ENCODE measurements at regions not wholly inside any gene's neighbourhood (a gene's known extent, or its start where the extent isn't known, plus 50 kb on each side); places are given as distances from the start of the nearest gene placed in this dataset.
"Not testable (repeated sequence)": the region's sequence is repeated elsewhere in the genome, so short reads cannot be mapped to it uniquely, and the experiment has no call there.

DNA sequence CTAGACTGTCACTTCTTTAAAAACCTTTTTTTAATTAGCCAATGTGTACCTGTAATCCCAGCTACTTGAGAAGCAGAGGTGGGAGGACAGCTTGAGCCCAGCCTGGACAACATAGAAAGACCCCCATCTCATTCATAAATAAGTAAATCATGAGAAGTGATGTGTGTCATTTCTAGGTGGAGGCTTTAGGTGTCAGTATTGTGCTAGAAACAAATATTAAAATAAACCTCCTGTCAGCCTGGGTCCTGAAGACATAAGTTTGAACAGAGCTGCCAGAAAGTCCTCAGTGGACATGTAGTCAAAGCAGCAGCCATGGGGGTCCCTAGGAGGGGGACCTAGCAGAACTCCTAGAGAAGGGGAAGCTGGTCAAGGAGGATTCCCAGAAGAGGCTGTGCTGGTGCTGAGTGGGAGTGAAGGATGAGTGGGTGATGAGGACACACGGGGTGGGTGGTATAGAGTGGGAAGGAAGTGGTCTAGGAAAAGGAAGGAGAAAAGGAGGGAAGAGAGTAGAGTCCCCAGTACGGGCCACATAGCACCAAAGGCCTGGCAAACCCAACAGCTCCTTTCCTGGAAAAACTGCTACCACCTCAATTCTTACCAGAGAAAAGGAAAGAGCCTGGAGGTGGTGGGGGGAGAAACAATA, 316.6 kb upstream of the NCKAP5 start:
- Histone ChIP-seq H3K36me3 (ENCODE audit: control insufficient read depth in 1 of 2, insufficient read depth in 2 of 2, low read length in 2 of 2) (no peaks in the 10 kb centered on the region), H3K4me3 (ENCODE audit: low read depth in 1 of 2, low read length in 2 of 2) (no peak overlapping the region), H3K4me1 (ENCODE audit: control insufficient read depth in 1 of 2, insufficient read depth in 2 of 2, low read length in 2 of 2) (peaks cover 0 to 10% of the 10 kb centered on the region in 2 donors), H3K9ac (ENCODE audit: low read depth in 1 of 2, low read length in 2 of 2) (no peak overlapping the region), H3K27ac (ENCODE audit: low read depth, low read length) (no peak overlapping the region), H3K27me3 (ENCODE audit: control insufficient read depth in 1 of 2, insufficient read depth in 2 of 2, low read length in 2 of 2) (no peaks in the 10 kb centered on the region), H3K9me3 (ENCODE audit: control insufficient read depth in 1 of 2, low read length in 2 of 2) (no peaks in the 10 kb centered on the region)

DNA sequence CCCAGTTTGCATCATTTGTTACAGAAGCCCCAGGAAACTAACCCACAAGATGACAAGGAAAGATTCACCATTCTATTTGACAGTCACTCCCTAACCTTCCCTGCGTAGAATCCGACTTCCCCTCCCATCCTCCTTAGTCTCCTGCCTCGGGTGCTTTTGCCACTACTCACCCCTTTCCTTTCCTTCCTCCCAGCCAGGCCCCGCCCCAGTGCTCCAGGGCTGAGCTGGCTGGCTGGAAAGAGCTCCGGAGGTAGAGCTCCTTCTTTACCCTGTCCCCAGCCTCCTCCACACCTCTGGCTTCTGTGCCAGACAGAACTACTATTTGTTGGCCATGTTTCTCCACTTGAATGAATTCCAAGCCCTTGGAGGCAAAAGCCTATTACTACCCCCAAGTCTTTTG, 317.6 kb upstream of the NCKAP5 start:
- Histone ChIP-seq H3K9ac (ENCODE audit: low read depth in 1 of 2, low read length in 2 of 2) (no peak overlapping the region), H3K4me3 (ENCODE audit: low read depth in 1 of 2, low read length in 2 of 2) (no peak overlapping the region), H3K9me3 (ENCODE audit: control insufficient read depth in 1 of 2, low read length in 2 of 2) (no peaks in the 10 kb centered on the region), H3K36me3 (ENCODE audit: control insufficient read depth in 1 of 2, insufficient read depth in 2 of 2, low read length in 2 of 2) (no peaks in the 10 kb centered on the region), H3K4me1 (ENCODE audit: control insufficient read depth in 1 of 2, insufficient read depth in 2 of 2, low read length in 2 of 2) (peaks cover 0 to 10% of the 10 kb centered on the region in 2 donors), H3K27me3 (ENCODE audit: control insufficient read depth in 1 of 2, insufficient read depth in 2 of 2, low read length in 2 of 2) (no peaks in the 10 kb centered on the region), H3K27ac (ENCODE audit: low read depth, low read length) (no peak overlapping the region)

DNA sequence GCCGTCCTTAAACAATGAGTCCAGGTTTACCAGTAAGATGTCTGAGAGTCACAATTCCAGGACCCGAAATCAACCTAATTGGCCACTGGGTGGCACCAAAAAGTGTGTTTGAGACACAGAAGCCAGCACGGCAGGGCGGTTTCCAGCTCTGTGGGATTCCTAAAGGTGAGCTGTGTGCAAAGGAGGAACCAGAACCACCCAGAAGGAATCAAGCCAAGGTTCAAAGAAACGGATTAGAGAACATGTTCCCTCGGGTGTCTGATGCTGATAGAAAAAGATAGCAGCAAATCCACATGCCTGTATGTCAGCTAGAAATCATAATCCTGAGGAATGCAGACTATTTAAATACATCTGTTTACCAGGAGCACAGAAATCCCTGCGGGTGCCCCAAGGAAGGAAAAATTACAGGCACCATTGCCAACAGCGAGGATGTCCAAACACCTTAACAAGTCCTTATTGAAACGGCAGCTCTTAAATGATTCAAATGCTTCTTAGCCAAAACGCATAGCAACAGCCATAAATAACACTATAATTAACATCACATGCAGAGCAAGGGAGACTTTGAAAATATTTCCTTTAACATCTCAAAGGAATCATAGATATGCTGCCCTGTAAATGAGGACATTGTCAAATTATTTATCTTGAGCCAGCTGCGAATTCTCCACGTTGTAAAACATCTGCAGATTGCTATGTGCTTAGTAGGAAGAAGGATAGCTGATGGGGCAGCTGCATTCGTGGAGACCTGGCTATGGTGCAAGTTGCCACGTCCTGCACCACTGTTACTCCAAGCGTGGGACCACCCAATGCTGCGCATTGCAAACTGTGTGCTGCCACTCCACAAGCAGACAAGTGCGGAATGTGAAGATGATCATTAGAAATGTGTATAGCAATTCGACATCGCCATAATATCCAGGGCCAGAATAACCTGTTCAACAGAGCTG, 318.7 kb upstream of the NCKAP5 start:
- no peaks in the 10 kb centered on the region for H3K9me3 ChIP-seq (ENCODE audit: control insufficient read depth in 1 of 2, low read length in 2 of 2)
- H3K36me3 ChIP-seq (ENCODE audit: control insufficient read depth in 1 of 2, insufficient read depth in 2 of 2, low read length in 2 of 2) = no peaks in the 10 kb centered on the region
- H3K9ac ChIP-seq (ENCODE audit: low read depth in 1 of 2, low read length in 2 of 2) = no peak overlapping the region
- no peak overlapping the region for H3K4me3 ChIP-seq (ENCODE audit: low read depth in 1 of 2, low read length in 2 of 2)
- H3K27ac ChIP-seq (ENCODE audit: low read depth, low read length) = no peak overlapping the region
- peaks cover 0 to 10% of the 10 kb centered on the region in 2 donors for H3K4me1 ChIP-seq (ENCODE audit: control insufficient read depth in 1 of 2, insufficient read depth in 2 of 2, low read length in 2 of 2)
- no peaks in the 10 kb centered on the region for H3K27me3 ChIP-seq (ENCODE audit: control insufficient read depth in 1 of 2, insufficient read depth in 2 of 2, low read length in 2 of 2)

DNA sequence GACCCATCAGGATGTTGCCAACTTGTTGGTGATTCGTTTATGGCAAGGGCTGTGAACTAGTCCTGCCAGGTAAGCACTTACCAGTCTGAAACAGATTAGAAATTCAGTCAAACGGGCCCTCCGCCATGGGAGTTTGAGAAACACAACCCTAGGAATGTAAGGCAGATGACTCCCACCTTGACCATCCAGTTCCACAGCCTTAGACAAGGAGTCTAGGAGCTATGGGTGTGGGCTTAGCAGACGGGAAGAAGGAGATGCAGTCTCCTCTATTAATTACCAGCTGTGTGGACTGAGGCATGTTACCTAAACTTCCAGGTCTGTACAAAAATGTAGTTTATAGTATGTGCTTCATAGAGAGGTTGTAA, 319.4 kb upstream of the NCKAP5 start:
- no peak overlapping the region for H3K4me3 ChIP-seq (ENCODE audit: low read depth in 1 of 2, low read length in 2 of 2)
- no peaks in the 10 kb centered on the region for H3K27me3 ChIP-seq (ENCODE audit: control insufficient read depth in 1 of 2, insufficient read depth in 2 of 2, low read length in 2 of 2)
- no peaks in the 10 kb centered on the region for H3K9me3 ChIP-seq (ENCODE audit: control insufficient read depth in 1 of 2, low read length in 2 of 2)
- no peak overlapping the region for H3K9ac ChIP-seq (ENCODE audit: low read depth in 1 of 2, low read length in 2 of 2)
- H3K36me3 ChIP-seq (ENCODE audit: control insufficient read depth in 1 of 2, insufficient read depth in 2 of 2, low read length in 2 of 2) = no peaks in the 10 kb centered on the region
- no peak overlapping the region for H3K27ac ChIP-seq (ENCODE audit: low read depth, low read length)
- peaks cover 0 to 10% of the 10 kb centered on the region in 2 donors for H3K4me1 ChIP-seq (ENCODE audit: control insufficient read depth in 1 of 2, insufficient read depth in 2 of 2, low read length in 2 of 2)

DNA sequence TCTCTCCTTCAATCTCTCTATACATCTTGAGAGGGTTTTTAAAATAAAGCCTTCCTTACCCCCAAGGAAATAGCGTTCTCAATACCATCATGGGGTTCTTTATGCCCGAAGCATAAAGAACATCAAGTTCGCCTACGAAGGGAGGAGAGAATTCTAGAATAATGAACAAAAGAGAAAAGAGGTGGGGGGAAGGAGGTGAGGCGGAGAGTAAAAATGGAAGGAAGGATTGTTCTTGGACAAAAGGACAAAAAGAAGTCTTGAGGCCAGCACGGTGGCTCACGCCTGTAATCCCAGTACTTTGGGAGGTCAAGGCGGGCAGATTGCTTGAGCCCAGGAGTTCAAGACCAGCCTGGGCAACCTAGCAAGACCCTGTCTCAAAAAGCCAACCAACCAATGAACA, 319.8 kb upstream of the NCKAP5 start:
- Histone ChIP-seq H3K36me3 (ENCODE audit: control insufficient read depth in 1 of 2, insufficient read depth in 2 of 2, low read length in 2 of 2) (no peaks in the 10 kb centered on the region), H3K9ac (ENCODE audit: low read depth in 1 of 2, low read length in 2 of 2) (no peak overlapping the region), H3K27ac (ENCODE audit: low read depth, low read length) (no peak overlapping the region), H3K9me3 (ENCODE audit: control insufficient read depth in 1 of 2, low read length in 2 of 2) (no peaks in the 10 kb centered on the region), H3K4me3 (ENCODE audit: low read depth in 1 of 2, low read length in 2 of 2) (no peak overlapping the region), H3K4me1 (ENCODE audit: control insufficient read depth in 1 of 2, insufficient read depth in 2 of 2, low read length in 2 of 2) (peaks cover 0 to 10% of the 10 kb centered on the region in 2 donors), H3K27me3 (ENCODE audit: control insufficient read depth in 1 of 2, insufficient read depth in 2 of 2, low read length in 2 of 2) (no peaks in the 10 kb centered on the region)

DNA sequence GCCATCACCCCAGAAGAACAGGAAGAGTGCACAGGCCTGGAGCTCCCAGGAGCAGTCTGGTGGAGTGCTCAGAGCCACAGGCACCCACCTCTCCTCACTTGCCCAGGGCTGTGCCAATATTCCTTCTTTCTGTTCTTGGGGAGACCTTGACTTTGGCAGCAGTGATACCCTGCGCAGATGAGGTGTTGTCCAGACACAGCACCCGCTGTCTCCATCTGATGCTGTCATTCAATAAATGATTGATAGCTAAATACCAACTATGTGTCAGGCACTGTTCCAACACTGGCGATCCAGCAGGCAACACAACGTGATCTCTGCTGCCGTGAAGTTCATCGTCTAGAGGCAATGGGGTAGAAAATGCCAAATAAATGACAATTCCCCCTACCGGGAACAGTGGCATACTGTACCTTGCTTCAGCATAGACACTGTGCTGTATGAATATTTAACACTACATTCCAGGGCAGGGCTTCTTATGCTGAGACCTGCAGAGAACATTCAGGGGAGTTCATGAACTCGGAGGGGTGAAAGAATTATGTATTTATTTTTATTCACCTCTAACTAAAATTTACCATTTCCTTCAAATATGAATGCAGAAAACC, 320.5 kb upstream of the NCKAP5 start:
- no peaks in the 10 kb centered on the region for H3K36me3 ChIP-seq (ENCODE audit: control insufficient read depth in 1 of 2, insufficient read depth in 2 of 2, low read length in 2 of 2)
- no peaks in the 10 kb centered on the region for H3K27me3 ChIP-seq (ENCODE audit: control insufficient read depth in 1 of 2, insufficient read depth in 2 of 2, low read length in 2 of 2)
- H3K27ac ChIP-seq (ENCODE audit: low read depth, low read length) = no peak overlapping the region

DNA sequence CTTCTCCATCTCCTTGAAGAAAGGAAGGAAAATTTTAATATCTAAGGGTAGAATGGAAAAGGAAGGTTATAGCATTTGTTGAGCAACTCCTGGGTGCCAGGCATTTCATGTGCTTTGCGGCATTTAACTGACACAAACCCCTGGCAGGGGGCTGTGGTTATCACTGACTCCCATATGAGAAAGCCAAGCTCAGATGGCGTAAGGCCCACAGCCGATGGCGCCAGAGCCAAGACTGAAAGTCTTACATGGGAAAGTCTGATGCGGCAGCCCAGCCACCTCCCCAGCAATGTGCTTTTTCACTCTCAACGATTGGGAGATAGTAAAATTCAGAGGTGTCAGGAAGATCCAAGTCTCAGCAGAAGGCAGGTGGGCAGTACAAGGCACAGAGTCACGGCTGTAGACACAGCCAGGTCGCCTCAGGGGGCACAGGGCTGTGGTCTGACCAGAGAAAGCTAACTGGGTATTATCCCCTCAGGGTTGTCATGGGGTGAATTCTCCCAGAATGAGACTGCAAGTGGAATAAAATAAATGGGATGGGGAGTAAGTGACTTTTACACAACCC, 324.2 kb upstream of the NCKAP5 start:
- no peak overlapping the region for H3K4me3 ChIP-seq (ENCODE audit: low read depth in 1 of 2, low read length in 2 of 2)
- no peaks in the 10 kb centered on the region for H3K4me1 ChIP-seq (ENCODE audit: control insufficient read depth in 1 of 2, insufficient read depth in 2 of 2, low read length in 2 of 2)
- H3K36me3 ChIP-seq (ENCODE audit: control insufficient read depth in 1 of 2, insufficient read depth in 2 of 2, low read length in 2 of 2) = no peaks in the 10 kb centered on the region
- H3K27me3 ChIP-seq (ENCODE audit: control insufficient read depth in 1 of 2, insufficient read depth in 2 of 2, low read length in 2 of 2) = no peaks in the 10 kb centered on the region
- H3K9ac ChIP-seq (ENCODE audit: low read depth in 1 of 2, low read length in 2 of 2) = no peak overlapping the region
- H3K27ac ChIP-seq (ENCODE audit: low read depth, low read length) = no peak overlapping the region
- H3K9me3 ChIP-seq (ENCODE audit: control insufficient read depth in 1 of 2, low read length in 2 of 2) = no peaks in the 10 kb centered on the region

More for the DNA sequence above, 320.5 kb upstream of the NCKAP5 start:
- Histone ChIP-seq H3K4me3 (ENCODE audit: low read depth in 1 of 2, low read length in 2 of 2) (no peak overlapping the region), H3K4me1 (ENCODE audit: control insufficient read depth in 1 of 2, insufficient read depth in 2 of 2, low read length in 2 of 2) (peaks cover 0 to 10% of the 10 kb centered on the region in 2 donors), H3K9ac (ENCODE audit: low read depth in 1 of 2, low read length in 2 of 2) (no peak overlapping the region), H3K9me3 (ENCODE audit: control insufficient read depth in 1 of 2, low read length in 2 of 2) (no peaks in the 10 kb centered on the region)

DNA sequence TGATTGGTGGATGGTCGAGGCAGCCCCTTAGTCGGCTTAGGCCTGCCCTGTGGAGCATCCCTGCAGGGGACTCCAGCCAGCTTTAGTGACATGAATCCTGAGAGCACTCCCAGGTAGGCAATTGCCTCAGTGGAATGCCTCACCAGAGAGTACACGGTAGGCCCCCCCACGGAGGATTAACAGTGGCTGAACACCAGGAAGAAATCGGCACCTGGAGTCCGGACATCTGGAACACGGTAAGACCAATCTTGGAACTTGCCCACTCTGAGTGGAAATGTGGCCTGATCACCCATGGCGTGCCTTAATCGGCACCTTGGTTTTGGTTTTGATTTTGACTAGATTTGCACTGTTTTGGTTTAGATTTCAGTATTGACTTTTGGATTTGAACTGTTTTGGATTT, 326.2 kb upstream of the NCKAP5 start:
- no peaks in the 10 kb centered on the region for H3K36me3 ChIP-seq (ENCODE audit: control insufficient read depth in 1 of 2, insufficient read depth in 2 of 2, low read length in 2 of 2)
- H3K4me1 ChIP-seq (ENCODE audit: control insufficient read depth in 1 of 2, insufficient read depth in 2 of 2, low read length in 2 of 2) = no peaks in the 10 kb centered on the region
- no peak overlapping the region for H3K4me3 ChIP-seq (ENCODE audit: low read depth in 1 of 2, low read length in 2 of 2)
- no peak overlapping the region for H3K9ac ChIP-seq (ENCODE audit: low read depth in 1 of 2, low read length in 2 of 2)
- no peaks in the 10 kb centered on the region for H3K9me3 ChIP-seq (ENCODE audit: control insufficient read depth in 1 of 2, low read length in 2 of 2)
- H3K27me3 ChIP-seq (ENCODE audit: control insufficient read depth in 1 of 2, insufficient read depth in 2 of 2, low read length in 2 of 2) = no peaks in the 10 kb centered on the region
- no peak overlapping the region for H3K27ac ChIP-seq (ENCODE audit: low read depth, low read length)

DNA sequence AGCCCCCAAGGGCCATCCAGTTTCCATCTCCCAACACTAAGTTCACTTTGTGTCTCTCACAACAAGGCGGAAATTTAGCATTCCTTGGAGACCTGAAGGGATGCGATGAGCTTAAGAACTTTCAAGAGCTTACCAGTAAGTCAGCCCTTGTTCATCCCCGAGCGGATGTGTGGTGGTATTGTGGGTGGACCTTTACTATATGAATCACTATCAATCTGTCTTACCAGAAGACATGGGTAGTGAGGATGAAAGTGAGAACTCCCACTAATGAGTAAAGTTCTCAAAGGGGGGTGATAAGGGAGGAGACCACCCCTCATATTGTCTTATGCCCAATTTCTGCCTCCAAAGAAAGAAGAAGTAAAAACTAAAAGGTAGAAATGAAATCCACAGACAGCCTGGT, 329.6 kb upstream of the NCKAP5 start:
- H3K4me1 ChIP-seq (ENCODE audit: control insufficient read depth in 1 of 2, insufficient read depth in 2 of 2, low read length in 2 of 2); H3K27ac ChIP-seq (ENCODE audit: low read depth, low read length); H3K9ac ChIP-seq (ENCODE audit: low read depth in 1 of 2, low read length in 2 of 2); H3K4me3 ChIP-seq (ENCODE audit: low read depth in 1 of 2, low read length in 2 of 2); H3K9me3 ChIP-seq (ENCODE audit: control insufficient read depth in 1 of 2, low read length in 2 of 2); H3K36me3 ChIP-seq (ENCODE audit: control insufficient read depth in 1 of 2, insufficient read depth in 2 of 2, low read length in 2 of 2); H3K27me3 ChIP-seq (ENCODE audit: control insufficient read depth in 1 of 2, insufficient read depth in 2 of 2, low read length in 2 of 2): not testable (repeated sequence)

DNA sequence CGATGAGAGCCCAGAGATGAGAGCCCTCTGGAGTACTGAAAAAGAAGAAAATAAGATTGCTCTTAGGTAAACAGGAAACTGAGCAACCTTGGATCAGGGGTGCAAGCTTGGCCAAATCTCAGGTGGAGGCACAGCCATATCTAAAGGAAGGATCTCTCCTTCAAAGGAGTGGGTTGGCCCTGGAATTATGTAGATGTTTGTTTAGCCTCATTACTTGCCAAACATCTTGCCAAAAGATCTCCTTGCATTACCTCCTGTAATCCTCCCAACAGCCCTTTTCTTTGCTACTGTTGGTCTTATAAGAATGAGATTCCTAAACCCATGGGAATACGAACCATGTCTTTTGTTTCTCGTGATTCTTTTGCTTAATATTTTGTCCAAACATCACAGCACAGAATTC, 332.6 kb upstream of the NCKAP5 start:
- Histone ChIP-seq H3K36me3 (ENCODE audit: control insufficient read depth in 1 of 2, insufficient read depth in 2 of 2, low read length in 2 of 2) (no peaks in the 10 kb centered on the region), H3K27me3 (ENCODE audit: control insufficient read depth in 1 of 2, insufficient read depth in 2 of 2, low read length in 2 of 2) (no peaks in the 10 kb centered on the region), H3K9me3 (ENCODE audit: control insufficient read depth in 1 of 2, low read length in 2 of 2) (no peaks in the 10 kb centered on the region), H3K27ac (ENCODE audit: low read depth, low read length) (no peak overlapping the region), H3K4me3 (ENCODE audit: low read depth in 1 of 2, low read length in 2 of 2) (no peak overlapping the region), H3K4me1 (ENCODE audit: control insufficient read depth in 1 of 2, insufficient read depth in 2 of 2, low read length in 2 of 2) (no peaks in the 10 kb centered on the region), H3K9ac (ENCODE audit: low read depth in 1 of 2, low read length in 2 of 2) (no peak overlapping the region)

Measured in duodenal mucosa (tissue), 2 donors.